ENCODE measurements at regions not wholly inside any gene's neighbourhood (a gene's known extent, or its start where the extent isn't known, plus 50 kb on each side); places are given as distances from the start of the nearest gene placed in this dataset.

DNA sequence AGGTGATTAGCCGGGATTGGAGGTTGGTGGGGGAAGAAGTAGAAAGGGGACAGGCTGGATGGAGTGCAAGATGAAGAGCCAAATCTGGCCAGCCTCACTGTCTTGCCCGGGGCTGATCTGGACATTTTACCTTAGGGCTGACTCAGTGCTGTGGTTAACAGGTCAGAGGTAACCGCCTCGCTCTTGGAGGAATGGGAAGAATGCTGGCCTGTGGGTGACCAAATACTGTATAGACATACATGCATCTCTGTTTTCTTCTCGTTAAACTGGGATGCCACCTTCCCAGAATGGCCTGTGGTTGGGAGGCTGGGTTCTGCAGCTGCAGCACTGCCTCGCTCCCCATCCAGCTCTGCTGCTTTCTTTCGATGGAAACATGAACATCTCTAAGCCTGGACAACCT lies 120.0 kb downstream of the SEC23IP start (continued):
- TF ChIP-seq RXRA (IDR thresholded peaks at IDR 0.05; ENCODE audit: borderline replicate concordance, low read depth) (no peak), EZH2phosphoT487 (IDR thresholded peaks at IDR 0.05; ENCODE audit: borderline replicate concordance, low read depth) (no peak)

DNA sequence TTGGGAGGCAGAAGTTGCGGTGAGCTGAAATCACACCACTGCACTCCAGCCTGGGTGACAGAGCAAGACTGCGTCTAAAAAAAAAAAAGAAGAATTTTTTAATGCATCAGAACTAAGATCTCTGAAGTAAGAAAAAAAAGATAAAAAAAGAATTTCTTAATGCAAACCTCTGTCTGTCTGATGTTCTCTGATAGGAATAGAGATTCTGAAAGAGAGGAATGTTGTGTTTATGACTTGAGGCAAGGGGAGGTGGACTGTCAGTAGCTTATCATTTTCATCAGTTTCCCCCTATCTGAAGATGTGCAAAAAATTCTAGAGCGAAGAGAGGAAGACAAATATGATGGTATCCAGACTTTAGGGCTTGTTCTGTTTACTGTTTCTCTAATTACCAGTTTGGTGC lies 121.5 kb downstream of the SEC23IP start:
- Histone ChIP-seq H3K36me3 (replicated peaks in 1 of 2; ENCODE audit: control insufficient read depth in 1 of 2, insufficient read depth in 2 of 2, low read length in 1 of 2) (no peaks in the 10 kb centered on the region), H3K4me1 (ENCODE audit: control insufficient read depth in 1 of 2, insufficient read depth in 2 of 2, low read depth in 1 of 2, low read length in 1 of 2) (peaks cover 0 to 3% of the 10 kb centered on the region in 2 experiments; a peak in 1 of 4 replicates), H3K9me2 (no peaks in the 10 kb centered on the region), H3K4me3 (ENCODE audit: low read depth in 2 of 2, low read length in 1 of 2) (no peak overlapping the region), H3K27ac (ENCODE audit: low read depth in 2 of 2, low read length in 1 of 2) (no peak overlapping the region), H4K20me1 (ENCODE audit: insufficient read depth) (no peaks in the 10 kb centered on the region), H3F3A (replicated peaks; ENCODE audit: insufficient read depth) (no peaks in the 10 kb centered on the region), H2AFZ (ENCODE audit: low read depth) (no peak overlapping the region), H3K9me3 (no peaks in the 10 kb centered on the region), H3K4me2 (no peak overlapping the region), H3K79me2 (ENCODE audit: insufficient read depth) (no peaks in the 10 kb centered on the region), H3K27me3 (ENCODE audit: insufficient read depth) (no peaks in the 10 kb centered on the region), H3K9ac (no peak overlapping the region)
- WGBS (ENCODE audit: low lambda C conversion rate): 40% methylated on average over 3 of the region's 3 CpGs
- CTCF ChIA-PET: no interaction called here
- DNase-seq: no peak
- POLR2A ChIA-PET: no interaction called here
- TF ChIP-seq MEF2A (IDR thresholded peaks at IDR 0.05; ENCODE audit: borderline replicate concordance, low read depth) (no peak), FOXJ3 (CRISPR knock-in tag; IDR thresholded peaks at IDR 0.05) (no peak), NRF1 (IDR thresholded peaks at IDR 0.05; ENCODE audit: low read depth, low read length) (no peak), GABPA (IDR thresholded peaks at IDR 0.05; ENCODE audit: low read depth) (no peak), RXRA (IDR thresholded peaks at IDR 0.05; ENCODE audit: borderline replicate concordance, low read depth) (no peak), POLR2AphosphoS5 (IDR thresholded peaks at IDR 0.05; ENCODE audit: low read depth, low read length) (no peak), JUND (IDR thresholded peaks at IDR 0.05) (no peak), RFX5 (IDR thresholded peaks at IDR 0.05; ENCODE audit: low read length) (no peak), MXI1 (IDR thresholded peaks at IDR 0.05; ENCODE audit: low read depth, low read length) (no peak), YY1 (IDR thresholded peaks at IDR 0.05; ENCODE audit: low read depth) (no peak)
- TF ChIP-seq, protein P1, sequence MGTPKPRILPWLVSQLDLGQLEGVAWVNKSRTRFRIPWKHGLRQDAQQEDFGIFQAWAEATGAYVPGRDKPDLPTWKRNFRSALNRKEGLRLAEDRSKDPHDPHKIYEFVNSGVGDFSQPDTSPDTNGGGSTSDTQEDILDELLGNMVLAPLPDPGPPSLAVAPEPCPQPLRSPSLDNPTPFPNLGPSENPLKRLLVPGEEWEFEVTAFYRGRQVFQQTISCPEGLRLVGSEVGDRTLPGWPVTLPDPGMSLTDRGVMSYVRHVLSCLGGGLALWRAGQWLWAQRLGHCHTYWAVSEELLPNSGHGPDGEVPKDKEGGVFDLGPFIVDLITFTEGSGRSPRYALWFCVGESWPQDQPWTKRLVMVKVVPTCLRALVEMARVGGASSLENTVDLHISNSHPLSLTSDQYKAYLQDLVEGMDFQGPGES (IDR thresholded peaks at IDR 0.05; ENCODE audit: low read depth, low read length): no peak
- TF ChIP-seq, protein P2, sequence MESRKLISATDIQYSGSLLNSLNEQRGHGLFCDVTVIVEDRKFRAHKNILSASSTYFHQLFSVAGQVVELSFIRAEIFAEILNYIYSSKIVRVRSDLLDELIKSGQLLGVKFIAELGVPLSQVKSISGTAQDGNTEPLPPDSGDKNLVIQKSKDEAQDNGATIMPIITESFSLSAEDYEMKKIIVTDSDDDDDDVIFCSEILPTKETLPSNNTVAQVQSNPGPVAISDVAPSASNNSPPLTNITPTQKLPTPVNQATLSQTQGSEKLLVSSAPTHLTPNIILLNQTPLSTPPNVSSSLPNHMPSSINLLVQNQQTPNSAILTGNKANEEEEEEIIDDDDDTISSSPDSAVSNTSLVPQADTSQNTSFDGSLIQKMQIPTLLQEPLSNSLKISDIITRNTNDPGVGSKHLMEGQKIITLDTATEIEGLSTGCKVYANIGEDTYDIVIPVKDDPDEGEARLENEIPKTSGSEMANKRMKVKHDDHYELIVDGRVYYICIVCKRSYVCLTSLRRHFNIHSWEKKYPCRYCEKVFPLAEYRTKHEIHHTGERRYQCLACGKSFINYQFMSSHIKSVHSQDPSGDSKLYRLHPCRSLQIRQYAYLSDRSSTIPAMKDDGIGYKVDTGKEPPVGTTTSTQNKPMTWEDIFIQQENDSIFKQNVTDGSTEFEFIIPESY (IDR thresholded peaks at IDR 0.05; ENCODE audit: borderline replicate concordance, low read depth): no peak

DNA sequence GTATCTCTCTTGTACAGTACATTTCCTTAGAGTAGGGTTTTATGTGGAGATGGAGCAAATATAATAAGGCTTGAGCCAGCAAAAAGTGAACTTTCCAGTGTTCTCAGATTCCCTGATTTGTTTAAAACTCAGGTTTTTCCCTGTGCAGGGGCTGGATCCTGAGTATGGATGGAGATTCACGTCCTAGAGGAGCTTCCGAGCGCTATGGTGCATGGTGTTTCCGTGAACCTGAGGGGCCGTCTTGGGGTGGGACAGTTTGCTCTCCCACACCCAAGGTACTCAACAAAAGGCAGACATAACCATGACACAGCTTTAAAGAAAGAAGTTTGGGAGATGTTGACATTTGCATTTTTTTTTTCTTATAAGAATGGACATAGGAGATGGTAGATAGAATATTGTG lies 122.5 kb downstream of the SEC23IP start:
- no peak overlapping the region for H3K4me3 ChIP-seq (ENCODE audit: low read depth in 2 of 2, low read length in 1 of 2)
- H4K20me1 ChIP-seq (ENCODE audit: insufficient read depth): no peaks in the 10 kb centered on the region
- no peaks in the 10 kb centered on the region for H3K27me3 ChIP-seq (ENCODE audit: insufficient read depth)
- no peak overlapping the region for H3K4me2 ChIP-seq
- TF ChIP-seq SMC3 (IDR thresholded peaks at IDR 0.05; ENCODE audit: low read depth, low read length) (no peak), RXRA (IDR thresholded peaks at IDR 0.05; ENCODE audit: borderline replicate concordance, low read depth) (no peak), FOXJ3 (CRISPR knock-in tag; IDR thresholded peaks at IDR 0.05) (no peak), RAD21 (IDR thresholded peaks at IDR 0.05; ENCODE audit: low read length) (no peak)
- TF ChIP-seq, protein P3, sequence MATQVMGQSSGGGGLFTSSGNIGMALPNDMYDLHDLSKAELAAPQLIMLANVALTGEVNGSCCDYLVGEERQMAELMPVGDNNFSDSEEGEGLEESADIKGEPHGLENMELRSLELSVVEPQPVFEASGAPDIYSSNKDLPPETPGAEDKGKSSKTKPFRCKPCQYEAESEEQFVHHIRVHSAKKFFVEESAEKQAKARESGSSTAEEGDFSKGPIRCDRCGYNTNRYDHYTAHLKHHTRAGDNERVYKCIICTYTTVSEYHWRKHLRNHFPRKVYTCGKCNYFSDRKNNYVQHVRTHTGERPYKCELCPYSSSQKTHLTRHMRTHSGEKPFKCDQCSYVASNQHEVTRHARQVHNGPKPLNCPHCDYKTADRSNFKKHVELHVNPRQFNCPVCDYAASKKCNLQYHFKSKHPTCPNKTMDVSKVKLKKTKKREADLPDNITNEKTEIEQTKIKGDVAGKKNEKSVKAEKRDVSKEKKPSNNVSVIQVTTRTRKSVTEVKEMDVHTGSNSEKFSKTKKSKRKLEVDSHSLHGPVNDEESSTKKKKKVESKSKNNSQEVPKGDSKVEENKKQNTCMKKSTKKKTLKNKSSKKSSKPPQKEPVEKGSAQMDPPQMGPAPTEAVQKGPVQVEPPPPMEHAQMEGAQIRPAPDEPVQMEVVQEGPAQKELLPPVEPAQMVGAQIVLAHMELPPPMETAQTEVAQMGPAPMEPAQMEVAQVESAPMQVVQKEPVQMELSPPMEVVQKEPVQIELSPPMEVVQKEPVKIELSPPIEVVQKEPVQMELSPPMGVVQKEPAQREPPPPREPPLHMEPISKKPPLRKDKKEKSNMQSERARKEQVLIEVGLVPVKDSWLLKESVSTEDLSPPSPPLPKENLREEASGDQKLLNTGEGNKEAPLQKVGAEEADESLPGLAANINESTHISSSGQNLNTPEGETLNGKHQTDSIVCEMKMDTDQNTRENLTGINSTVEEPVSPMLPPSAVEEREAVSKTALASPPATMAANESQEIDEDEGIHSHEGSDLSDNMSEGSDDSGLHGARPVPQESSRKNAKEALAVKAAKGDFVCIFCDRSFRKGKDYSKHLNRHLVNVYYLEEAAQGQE (IDR thresholded peaks at IDR 0.05; ENCODE audit: low read depth, low read length): no peak
- no peaks in the 10 kb centered on the region for H3F3A ChIP-seq (replicated peaks; ENCODE audit: insufficient read depth)
- H3K9me3 ChIP-seq: no peaks in the 10 kb centered on the region
- H3K79me2 ChIP-seq (ENCODE audit: insufficient read depth): no peaks in the 10 kb centered on the region
- no peak for DNase-seq
- no peak overlapping the region for H2AFZ ChIP-seq (ENCODE audit: low read depth)
- POLR2A ChIA-PET: no interaction called here
- CTCF ChIA-PET: no interaction called here
- 63% methylated on average over 5 of the region's 5 CpGs for WGBS (ENCODE audit: low lambda C conversion rate)
- H3K4me1 ChIP-seq (ENCODE audit: control insufficient read depth in 1 of 2, insufficient read depth in 2 of 2, low read depth in 1 of 2, low read length in 1 of 2): peaks cover 0 to 3% of the 10 kb centered on the region in 2 experiments; a peak in 1 of 4 replicates
- no peak overlapping the region for H3K9ac ChIP-seq
- H3K27ac ChIP-seq (ENCODE audit: low read depth in 2 of 2, low read length in 1 of 2): no peak overlapping the region
- H3K36me3 ChIP-seq (replicated peaks in 1 of 2; ENCODE audit: control insufficient read depth in 1 of 2, insufficient read depth in 2 of 2, low read length in 1 of 2): no peaks in the 10 kb centered on the region
- H3K9me2 ChIP-seq: no peaks in the 10 kb centered on the region
